ENCODE measurements at regions not wholly inside any gene's neighbourhood (a gene's known extent, or its start where the extent isn't known, plus 50 kb on each side); places are given as distances from the start of the nearest gene placed in this dataset.

GRCh38 chr4:116824172-116824571 lies 261.2 kb downstream of the TRAM1L1 start:
- ChIA-PET CTCF (no interaction called here), POLR2A (no interaction called here)
- Histone ChIP-seq H3K4me3 (ENCODE audit: low read depth, low read length) (no peak overlapping the region), H3K36me3 (ENCODE audit: control insufficient read depth in 2 of 2, insufficient read depth in 1 of 2, low read length in 2 of 2) (no peaks in the 10 kb centered on the region), H3K4me1 (ENCODE audit: control insufficient read depth, insufficient read depth, low read length) (no peaks in the 10 kb centered on the region), H3K27ac (ENCODE audit: extremely low read depth, low read depth, low read length) (no peak overlapping the region), H3K9me3 (ENCODE audit: control insufficient read depth, insufficient read depth, low read depth, low read length) (no peaks in the 10 kb centered on the region)
- TF ChIP-seq ZNF510 (tag by site-specific recombination; IDR thresholded peaks at IDR 0.05; ENCODE audit: insufficient replicate concordance) (no peak), AEBP2 (tag by site-specific recombination; IDR thresholded peaks at IDR 0.05; ENCODE audit: borderline replicate concordance) (no peak), EGR2 (tag by site-specific recombination; IDR thresholded peaks at IDR 0.05; ENCODE audit: low read depth) (no peak), GLI2 (tag by site-specific recombination; IDR thresholded peaks at IDR 0.05; ENCODE audit: borderline replicate concordance, low read depth) (no peak), ZNF548 (tag by site-specific recombination; IDR thresholded peaks at IDR 0.05) (no peak), ZBTB20 (tag by site-specific recombination; IDR thresholded peaks at IDR 0.05) (no peak), ZNF624 (tag by site-specific recombination; IDR thresholded peaks at IDR 0.05) (no peak), ZNF10 (tag by site-specific recombination; IDR thresholded peaks at IDR 0.05) (no peak), ZNF544 (tag by site-specific recombination; IDR thresholded peaks at IDR 0.05) (no peak)

GRCh38 chr4:116811730-116812129 lies 273.6 kb downstream of the TRAM1L1 start:
- no peak overlapping the region for H3K4me3 ChIP-seq (ENCODE audit: low read depth, low read length)
- no peak for TF ChIP-seq TCF7L2 (IDR thresholded peaks at IDR 0.05; ENCODE audit: borderline replicate concordance, low read depth, low read length)
- no peak for TF ChIP-seq ZNF169 (tag by site-specific recombination; IDR thresholded peaks at IDR 0.05)
- no peak for TF ChIP-seq ZNF518A (tag by site-specific recombination; conservative IDR thresholded peaks at IDR 0.05; ENCODE audit: low read depth)
- TF ChIP-seq ZNF514 (tag by site-specific recombination; IDR thresholded peaks at IDR 0.05), result no peak
- TF ChIP-seq ZNF18 (tag by site-specific recombination; IDR thresholded peaks at IDR 0.05), result no peak
- TF ChIP-seq ZNF629 (tag by site-specific recombination; IDR thresholded peaks at IDR 0.05), result no peak
- no peak for TF ChIP-seq ZSCAN4 (tag by site-specific recombination; IDR thresholded peaks at IDR 0.05)
- no peak for TF ChIP-seq ZNF792 (tag by site-specific recombination; IDR thresholded peaks at IDR 0.05)
- no peak for TF ChIP-seq ZNF266 (tag by site-specific recombination; IDR thresholded peaks at IDR 0.05; ENCODE audit: low read depth)
- no peak for TF ChIP-seq ZNF658 (tag by site-specific recombination; IDR thresholded peaks at IDR 0.05)
- TF ChIP-seq ZNF311 (tag by site-specific recombination; IDR thresholded peaks at IDR 0.05; ENCODE audit: borderline replicate concordance), result no peak
- no peak for TF ChIP-seq PATZ1 (tag by site-specific recombination; IDR thresholded peaks at IDR 0.05)
- H3K9me3 ChIP-seq (ENCODE audit: control insufficient read depth, insufficient read depth, low read depth, low read length), result no peaks in the 10 kb centered on the region
- ChIA-PET POLR2A (no interaction called here), CTCF (no interaction called here)
- no peaks in the 10 kb centered on the region for H3K4me1 ChIP-seq (ENCODE audit: control insufficient read depth, insufficient read depth, low read length)
- H3K36me3 ChIP-seq (ENCODE audit: control insufficient read depth in 2 of 2, insufficient read depth in 1 of 2, low read length in 2 of 2), result no peaks in the 10 kb centered on the region
- H3K27ac ChIP-seq (ENCODE audit: extremely low read depth, low read depth, low read length), result no peak overlapping the region
